HG03565 (cell line): ENCODE measurements at regions not wholly inside any gene's neighbourhood (a gene's known extent, or its start where the extent isn't known, plus 50 kb on each side); places are given as distances from the start of the nearest gene placed in this dataset.
"Not testable (repeated sequence)": the region's sequence is repeated elsewhere in the genome, so short reads cannot be mapped to it uniquely, and the experiment has no call there.

ENCODE experiments used
- ATAC-seq: cut with Tn5 transposase; IDR thresholded peaks from one replicate; pipeline ENCODE4 v1.9.1; 2021; ENCODE audit warnings: mild to moderate bottlenecking, moderate library complexity; ENCODE audit not compliant: unreplicated experiment

- ATAC-seq, result no peak
Measured at GRCh38 chr22:22168941-22169867, 75.4 kb upstream of the VPREB1 start.

GRCh38 chr22:22168190-22168940, 76.2 kb upstream of the VPREB1 start:
- no peak for ATAC-seq

- no peak for ATAC-seq
Measured at GRCh38 chr22:22167791-22168189, 76.8 kb upstream of the VPREB1 start.

- ATAC-seq, result no peak
Measured at GRCh38 chr22:22166941-22167713, 77.5 kb upstream of the VPREB1 start.

GRCh38 chr22:22165936-22166710, 78.5 kb upstream of the VPREB1 start:
- ATAC-seq, result no peak

- ATAC-seq, result no peak
Measured at GRCh38 chr22:22164541-22165272, 79.9 kb upstream of the VPREB1 start.

GRCh38 chr22:22161924-22162851, 82.4 kb upstream of the VPREB1 start:
- peak; percentile 63 for ATAC-seq

- ATAC-seq, result not testable (repeated sequence)
Measured at GRCh38 chr22:22160768-22161167, 83.8 kb upstream of the VPREB1 start.

- ATAC-seq, result no peak
Measured at GRCh38 chr22:22159384-22159783, 85.2 kb upstream of the VPREB1 start.

GRCh38 chr22:22158965-22159364, 85.6 kb upstream of the VPREB1 start:
- no peak for ATAC-seq

- ATAC-seq, result no peak
Measured at GRCh38 chr22:22158207-22158816, 86.3 kb upstream of the VPREB1 start.

- ATAC-seq, result no peak
Measured at GRCh38 chr22:22157348-22157725, 87.2 kb upstream of the VPREB1 start.

GRCh38 chr22:22156716-22157347, 87.8 kb upstream of the VPREB1 start:
- no peak for ATAC-seq

GRCh38 chr22:22156348-22156715, 88.3 kb upstream of the VPREB1 start:
- ATAC-seq, result no peak

GRCh38 chr22:22155607-22156006, 89.0 kb upstream of the VPREB1 start:
- ATAC-seq, result no peak

GRCh38 chr22:22155146-22155545, 89.4 kb upstream of the VPREB1 start:
- no peak for ATAC-seq

- ATAC-seq, result no peak
Measured at GRCh38 chr22:22154040-22154439, 90.5 kb upstream of the VPREB1 start.

- ATAC-seq, result no peak
Measured at GRCh38 chr22:22151308-22151707, 93.3 kb upstream of the VPREB1 start.
